Spinal cord (tissue), 9 donors: ENCODE measurements at regions not wholly inside any gene's neighbourhood (a gene's known extent, or its start where the extent isn't known, plus 50 kb on each side); places are given as distances from the start of the nearest gene placed in this dataset.
A peak's percentile ranks its signal among the peaks of the same experiment; 100 is the strongest.

Experiments
- DNase-seq, 6 donors: peaks; one replicate each; pipeline versions ENCODE4 v3.0.0 to v3.0.0-alpha.2; 2013 to 2015; ENCODE audit warnings: low spot score in 6 of 6, low read depth in 4 of 6
- H3K27ac ChIP-seq: one replicate; pipeline ENCODE4 v1.5.1; 2013; ENCODE audit warnings: low read depth, low read length, control low read depth
- H3K27me3 ChIP-seq: one replicate; pipeline ENCODE4 v1.6.1; 2013; ENCODE audit warnings: low read length; ENCODE audit not compliant: control insufficient read depth, insufficient read depth
- H3K36me3 ChIP-seq: one replicate; pipeline ENCODE4 v1.6.1; 2013; ENCODE audit warnings: low read length; ENCODE audit not compliant: control insufficient read depth, insufficient read depth
- H3K4me1 ChIP-seq: one replicate; pipeline ENCODE4 v1.6.1; 2013; ENCODE audit warnings: low read length; ENCODE audit not compliant: control insufficient read depth, insufficient read depth
- H3K4me3 ChIP-seq: one replicate; pipeline ENCODE4 v1.5.1; 2013; ENCODE audit warnings: low read depth, low read length, control low read depth
- H3K9me3 ChIP-seq: one replicate; pipeline ENCODE4 v1.6.1; 2013; ENCODE audit warnings: low read length; ENCODE audit not compliant: control insufficient read depth, insufficient read depth
- WGBS: methylation state at CpG from one replicate; pipeline ENCODE4 v1.1.5; 2013; ENCODE audit warnings: missing lambda C conversion rate; ENCODE audit not compliant: insufficient coverage; 5-methylcytosine and 5-hydroxymethylcytosine counted together
- donor health status: healthy.

DNA sequence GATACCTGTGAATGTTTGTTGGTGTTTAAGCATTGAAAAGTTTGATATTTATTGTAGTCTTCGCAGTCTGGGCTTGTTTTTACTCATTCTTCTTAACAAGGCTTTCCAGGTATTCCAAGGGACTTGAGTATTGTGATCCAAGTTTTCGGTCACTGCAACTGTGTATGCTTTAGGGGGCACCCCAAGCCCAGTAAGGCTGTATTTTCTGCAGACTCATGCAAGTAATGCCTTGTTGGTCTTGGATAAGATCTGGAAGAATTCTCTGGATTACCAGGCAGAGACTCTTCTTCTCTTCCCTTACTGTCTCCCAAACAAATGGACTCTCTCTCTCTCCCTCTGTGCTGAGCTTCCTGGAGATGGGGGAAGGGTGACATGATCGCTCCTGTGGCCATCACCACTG is 82.1 kb downstream of the RFPL4B start:
- Histone ChIP-seq H3K4me1 (no peaks in the 10 kb centered on the region), H3K4me3 (no peak overlapping the region), H3K27me3 (no peaks in the 10 kb centered on the region), H3K9me3 (peaks cover 2% of the 10 kb centered on the region), H3K36me3 (no peaks in the 10 kb centered on the region), H3K27ac (no peak overlapping the region)
- no peak for DNase-seq
- WGBS: 50% methylated on average over 1 of the region's 3 CpGs

DNA sequence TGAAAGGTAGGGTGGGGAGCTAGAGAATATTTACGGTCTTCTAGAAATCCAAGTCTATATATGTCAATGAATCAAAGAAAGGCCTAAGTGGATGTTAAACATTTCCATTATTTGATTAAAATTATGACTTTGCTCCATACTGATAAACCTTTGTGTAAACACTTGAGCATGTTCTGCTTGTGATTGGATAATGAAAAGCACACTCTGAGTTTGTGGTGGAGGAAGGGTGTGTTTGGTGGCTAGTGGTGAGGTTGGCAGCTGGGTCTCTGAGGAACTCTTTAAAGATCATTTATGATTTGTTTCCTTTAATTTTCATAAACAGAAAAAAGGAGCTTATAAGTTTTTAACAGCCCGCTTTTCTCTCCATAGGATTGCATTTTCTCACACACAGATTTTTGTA is 84.7 kb downstream of the RFPL4B start:
- no peak for DNase-seq
- WGBS: no CpG with 5 or more reads among the region's 2 CpGs
- Histone ChIP-seq H3K9me3 (peaks cover 2% of the 10 kb centered on the region), H3K27me3 (no peaks in the 10 kb centered on the region), H3K36me3 (no peaks in the 10 kb centered on the region), H3K27ac (no peak overlapping the region), H3K4me1 (no peaks in the 10 kb centered on the region), H3K4me3 (no peak overlapping the region)

DNA sequence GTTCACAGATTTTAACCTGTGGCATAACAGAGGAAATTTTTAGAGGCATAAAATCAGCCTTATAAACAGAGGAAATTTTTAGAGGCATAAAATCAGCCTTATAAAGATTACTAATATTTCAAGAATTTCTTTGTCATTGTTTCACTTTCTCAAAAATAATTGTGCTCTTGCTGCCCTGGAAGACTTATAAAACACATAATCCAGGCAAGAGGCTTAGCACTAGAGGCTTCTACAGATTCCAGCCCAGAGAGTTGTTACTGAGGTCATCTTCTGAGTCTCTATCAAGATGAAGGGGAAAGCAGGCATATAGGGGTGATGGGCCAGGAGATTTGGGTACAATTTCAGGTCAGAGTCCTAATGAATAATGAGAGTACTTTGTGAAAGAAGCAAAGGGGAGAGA is 85.7 kb downstream of the RFPL4B start:
- H3K4me1 ChIP-seq: no peaks in the 10 kb centered on the region

DNA sequence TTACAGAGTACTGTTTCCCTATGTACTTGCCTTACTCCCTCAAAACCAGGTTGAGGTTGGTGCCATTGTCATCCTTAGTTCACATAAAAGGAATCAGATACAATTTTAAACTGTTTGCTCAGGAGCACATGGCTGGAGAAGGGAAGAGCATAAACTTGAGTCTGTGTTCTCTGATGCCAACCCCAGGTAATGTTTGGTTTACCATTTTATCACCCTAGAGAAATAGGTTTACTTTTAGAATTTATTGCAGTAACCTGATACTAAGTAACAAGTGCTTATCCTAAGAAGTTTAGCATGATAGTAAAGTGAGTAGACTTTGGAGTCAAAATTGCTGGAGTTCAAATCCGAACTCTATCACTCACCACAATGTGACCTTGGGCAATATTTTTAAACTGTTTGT is 86.3 kb downstream of the RFPL4B start:
- H3K27me3 ChIP-seq: no peaks in the 10 kb centered on the region
- no peaks in the 10 kb centered on the region for H3K9me3 ChIP-seq
- H3K4me3 ChIP-seq: no peak overlapping the region
- no peaks in the 10 kb centered on the region for H3K4me1 ChIP-seq
- no peaks in the 10 kb centered on the region for H3K36me3 ChIP-seq
- no peak overlapping the region for H3K27ac ChIP-seq
- no CpG with 5 or more reads among the region's 1 CpG for WGBS
- no peak for DNase-seq

More for the DNA sequence above, 85.7 kb downstream of the RFPL4B start:
- Histone ChIP-seq H3K9me3 (no peaks in the 10 kb centered on the region), H3K27ac (no peak overlapping the region), H3K27me3 (no peaks in the 10 kb centered on the region), H3K36me3 (no peaks in the 10 kb centered on the region), H3K4me3 (no peak overlapping the region)
- no peak for DNase-seq

DNA sequence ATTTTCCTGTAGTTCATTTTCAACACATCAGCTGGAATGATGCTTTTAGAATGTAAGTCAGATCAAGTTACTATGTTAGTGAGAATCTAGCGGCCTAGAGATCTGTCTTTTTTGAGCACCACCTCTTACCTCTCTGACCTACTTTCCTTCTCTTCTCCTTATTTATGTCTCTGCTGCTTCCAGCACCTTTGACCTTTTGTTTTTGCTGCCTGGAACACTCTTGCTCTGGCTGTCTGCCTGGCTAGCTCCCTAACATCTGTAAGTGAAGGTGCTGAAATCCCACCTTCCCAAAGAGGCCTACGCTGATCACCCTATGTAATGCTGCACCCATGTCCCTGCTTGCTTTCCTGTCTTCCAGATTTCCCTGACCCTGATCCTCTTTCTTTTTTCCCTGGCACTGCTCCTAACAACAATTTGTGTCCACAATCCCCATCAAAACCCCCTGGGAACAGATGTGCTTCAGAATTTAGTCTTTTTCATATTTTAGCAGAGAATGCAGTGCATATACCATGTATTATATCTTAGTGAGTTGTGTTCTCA is 87.8 kb downstream of the RFPL4B start:
- H3K27me3 ChIP-seq: no peaks in the 10 kb centered on the region
- no peaks in the 10 kb centered on the region for H3K36me3 ChIP-seq
- WGBS: 93% methylated on average over 1 of the region's 2 CpGs
- no peaks in the 10 kb centered on the region for H3K9me3 ChIP-seq
- no peak overlapping the region for H3K4me3 ChIP-seq
- no peak overlapping the region for H3K27ac ChIP-seq
- DNase-seq: peak in 1 of 6 donors; percentile 11
- no peaks in the 10 kb centered on the region for H3K4me1 ChIP-seq

DNA sequence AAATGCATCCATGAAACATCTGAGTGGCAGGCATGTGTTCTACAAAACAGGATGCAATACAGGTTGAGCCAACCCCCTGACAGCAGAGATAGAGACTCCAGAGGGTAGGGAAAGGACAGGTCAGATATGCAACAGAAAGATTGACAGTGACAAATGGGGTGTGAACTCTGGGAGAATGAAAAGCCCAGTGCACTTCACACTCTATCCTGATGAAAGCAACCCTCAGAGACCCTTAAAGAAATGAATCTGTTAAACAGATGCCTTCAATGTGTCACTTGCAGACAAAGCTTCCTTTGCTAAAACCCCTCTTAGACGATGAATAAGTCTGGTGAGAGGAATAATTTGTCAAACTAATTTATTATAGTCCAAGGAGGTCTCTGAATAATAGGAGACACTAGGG is 89.9 kb downstream of the RFPL4B start:
- Histone ChIP-seq H3K9me3 (no peaks in the 10 kb centered on the region), H3K4me3 (no peak overlapping the region), H3K27me3 (no peaks in the 10 kb centered on the region), H3K4me1 (no peaks in the 10 kb centered on the region), H3K27ac (peak overlapping the region; percentile 15), H3K36me3 (no peaks in the 10 kb centered on the region)
- WGBS: no CpG with 5 or more reads among the region's 1 CpG
- peak in 1 of 6 donors; percentile 35 for DNase-seq

DNA sequence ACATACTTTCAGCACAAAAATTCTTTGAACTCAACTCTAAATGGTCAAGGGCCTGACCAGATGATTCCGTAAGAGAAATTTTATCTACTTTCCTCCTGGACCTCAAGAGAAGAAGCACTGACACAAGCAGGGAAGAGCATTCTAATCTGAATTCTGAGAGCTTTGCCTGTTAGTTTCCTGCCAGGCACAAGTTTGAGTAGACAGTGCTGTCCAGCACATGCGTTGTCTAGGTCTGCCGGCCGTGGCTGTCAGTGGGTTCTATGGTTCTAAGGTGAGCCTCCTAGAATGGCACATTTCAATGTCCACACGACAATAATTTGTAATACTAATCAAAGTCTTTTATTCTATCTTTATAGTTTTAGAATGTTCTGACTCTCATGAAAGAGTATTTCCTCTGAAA is 91.9 kb downstream of the RFPL4B start:
- WGBS: 67% methylated on average over 1 of the region's 5 CpGs
- no peaks in the 10 kb centered on the region for H3K27me3 ChIP-seq
- no peaks in the 10 kb centered on the region for H3K4me1 ChIP-seq
- DNase-seq: peak in 1 of 6 donors; percentile 16
- no peak overlapping the region for H3K27ac ChIP-seq
- H3K36me3 ChIP-seq: no peaks in the 10 kb centered on the region
- H3K9me3 ChIP-seq: no peaks in the 10 kb centered on the region
- no peak overlapping the region for H3K4me3 ChIP-seq

DNA sequence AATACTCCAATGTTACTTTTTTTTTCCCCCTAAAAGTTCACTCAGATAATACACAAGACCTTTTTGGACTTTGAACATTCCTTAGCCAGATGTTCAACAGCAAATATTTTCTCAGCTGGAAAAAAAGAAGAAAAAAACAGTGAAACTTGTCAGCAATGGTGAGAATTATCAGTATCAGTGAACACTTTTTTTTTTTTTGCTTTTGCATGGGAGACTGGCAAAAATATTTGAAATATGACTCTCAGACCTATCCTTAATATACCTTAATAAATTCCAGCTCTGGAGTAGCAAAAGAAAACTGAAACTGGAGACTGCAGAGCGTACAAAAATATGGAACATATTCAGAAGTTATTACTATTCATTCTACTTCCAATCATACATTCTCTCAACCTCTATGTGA is 92.3 kb downstream of the RFPL4B start:
- no peak overlapping the region for H3K4me3 ChIP-seq
- H3K27ac ChIP-seq: no peak overlapping the region
- no peaks in the 10 kb centered on the region for H3K36me3 ChIP-seq
- no peaks in the 10 kb centered on the region for H3K9me3 ChIP-seq
- H3K27me3 ChIP-seq: no peaks in the 10 kb centered on the region
- WGBS: no CpG with 5 or more reads among the region's 1 CpG
- no peaks in the 10 kb centered on the region for H3K4me1 ChIP-seq
- peak in 1 of 6 donors; percentile 17 for DNase-seq

DNA sequence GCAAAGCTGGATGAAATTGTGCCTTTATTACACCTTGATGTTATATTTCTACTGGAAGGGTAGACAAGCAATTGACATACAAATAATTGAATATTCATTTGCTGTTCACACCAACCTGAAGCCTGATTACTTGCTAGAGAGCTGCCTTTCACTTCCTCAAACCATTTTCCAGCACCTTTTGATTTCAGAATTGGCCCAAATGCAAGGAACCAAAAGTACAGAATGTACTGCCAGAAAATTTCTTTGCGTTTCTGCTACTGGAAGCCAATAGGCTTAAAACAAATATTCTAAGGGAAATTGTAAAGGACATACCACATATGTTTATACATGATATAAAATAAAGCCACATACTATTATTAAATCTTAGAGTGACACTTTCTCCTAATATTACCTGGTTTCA is 94.5 kb downstream of the RFPL4B start:
- Histone ChIP-seq H3K4me3 (no peak overlapping the region), H3K9me3 (no peaks in the 10 kb centered on the region), H3K27me3 (no peaks in the 10 kb centered on the region), H3K27ac (no peak overlapping the region), H3K4me1 (no peaks in the 10 kb centered on the region), H3K36me3 (no peaks in the 10 kb centered on the region)
- no peak for DNase-seq
- WGBS: no CpG with 5 or more reads among the region's 1 CpG

DNA sequence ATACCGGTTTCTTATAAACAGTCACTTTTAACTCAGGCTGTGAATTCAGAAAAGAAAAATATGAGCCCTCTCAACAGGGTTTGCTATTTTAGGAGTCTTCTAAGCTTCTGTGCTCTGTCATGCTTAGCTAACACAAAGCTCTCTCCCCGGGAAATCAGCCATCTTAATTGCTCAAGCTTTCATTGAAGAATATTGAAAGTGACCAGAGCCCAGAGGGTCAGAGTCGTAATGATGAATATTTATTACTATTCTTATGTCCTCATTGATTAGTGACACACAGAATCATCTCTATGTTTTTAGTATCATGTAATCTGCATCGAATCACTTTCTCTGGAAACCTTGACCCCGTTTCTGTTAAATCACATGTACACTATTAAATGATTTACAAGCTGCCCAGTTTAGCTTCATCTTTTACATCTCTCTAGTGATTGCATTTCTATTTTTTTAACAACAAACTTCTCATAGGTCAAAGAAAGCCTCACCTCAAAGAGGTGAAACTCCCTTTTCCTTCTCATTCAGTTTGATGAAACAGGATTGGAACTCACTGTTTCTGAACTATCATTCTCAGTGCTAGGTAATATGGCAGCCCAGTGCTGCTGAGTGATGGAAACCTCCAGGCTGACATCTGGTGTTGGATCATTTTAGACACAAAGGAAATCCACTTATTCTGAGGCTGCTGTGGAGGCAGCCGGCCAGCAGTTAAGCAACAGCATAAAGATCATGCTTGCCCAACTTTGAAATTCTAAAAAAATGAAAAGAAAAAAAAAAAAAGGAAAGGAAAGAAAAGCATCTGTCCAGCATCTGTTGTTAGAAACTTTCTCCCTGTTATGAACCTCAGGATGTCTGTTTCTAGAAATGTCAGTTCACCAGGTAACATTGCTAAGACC is 96.3 kb downstream of the RFPL4B start:
- WGBS: 10% methylated on average over 2 of the region's 6 CpGs
- H3K27me3 ChIP-seq: no peaks in the 10 kb centered on the region
- DNase-seq: peak in 4 of 6 donors; percentile 17 to 77 (median 42)
- no peak overlapping the region for H3K4me3 ChIP-seq
- H3K27ac ChIP-seq: no peak overlapping the region
- H3K4me1 ChIP-seq: no peaks in the 10 kb centered on the region
- H3K9me3 ChIP-seq: no peaks in the 10 kb centered on the region
- H3K36me3 ChIP-seq: no peaks in the 10 kb centered on the region
